B cell (primary cell): ENCODE measurements at regions not wholly inside any gene's neighbourhood (a gene's known extent, or its start where the extent isn't known, plus 50 kb on each side); places are given as distances from the start of the nearest gene placed in this dataset.

Experiments
- ATAC-seq: fragments of 200-7000 bp; cut with Tn5 transposase; one replicate; pipeline ENCODE4 v1.10.0; 2021; ENCODE audit warnings: low read depth, mild to moderate bottlenecking, moderate number of reproducible peaks, moderate library complexity
- CTCF ChIA-PET: fragments of 350-600 bp; sonication (Branson Sonifier 250); formaldehyde crosslinking; loops from one replicate; lab custom pipeline; 2021; ENCODE audit warnings: antibody characterized with exemption, inconsistent platforms; lab: Charles Lee
- POLR2A ChIA-PET: fragments of 350-600 bp; sonication (Branson Sonifier 250); formaldehyde crosslinking; loops from one replicate; lab custom pipeline; 2021; ENCODE audit warnings: antibody characterized with exemption; lab: Charles Lee
- DNase-seq: peaks from one replicate; pipeline ENCODE4 v3.0.0; 2013
- H2AFZ ChIP-seq: 2 replicates; pipeline ENCODE4 v1.6.1; 2012; ENCODE audit warnings: mild to moderate bottlenecking, low read depth, low read length; ENCODE audit not compliant: insufficient read depth, poor library complexity, severe bottlenecking
- H3K27ac ChIP-seq, 2 donors: 1 replicate in 1 of 2; 2 replicates in 1 of 2; pipeline ENCODE4 v1.5.1; 2012 to 2013; ENCODE audit warnings: low read length in 2 of 2, mild to moderate bottlenecking in 2 of 2, moderate library complexity in 1 of 2
- H3K27me3 ChIP-seq, 4 experiments: fragments of 200-600 bp in 1 of 4; sonication (generic) in 1 of 4; replicated peaks in 1 of 4; 1 replicate in 2 of 4; 2 replicates in 2 of 4; pipeline versions ENCODE4 v1.6.1 to v1.7.0; 2013 to 2016; ENCODE audit warnings: low read length in 3 of 4, mild to moderate bottlenecking in 2 of 4, mixed read lengths in 1 of 4, moderate library complexity in 1 of 4; ENCODE audit not compliant: insufficient read depth in 4 of 4, control insufficient read depth in 3 of 4; ENCODE audit errors: control extremely low read depth in 1 of 4
- H3K36me3 ChIP-seq, 2 experiments: replicated peaks in 1 of 2; 1 replicate in 1 of 2; 2 replicates in 1 of 2; pipeline versions ENCODE4 v1.6.1 to v1.7.1; 2013; ENCODE audit warnings: low read length in 1 of 2; ENCODE audit not compliant: insufficient read depth in 2 of 2, control insufficient read depth in 1 of 2; ENCODE audit errors: control extremely low read depth in 1 of 2, extremely low read depth in 1 of 2
- H3K4me1 ChIP-seq, 2 donors: fragments of 200-600 bp in 1 of 2; sonication (generic) in 1 of 2; 1 replicate in 1 of 2; 2 replicates in 1 of 2; pipeline versions ENCODE4 v1.5.1 to v1.6.1; 2013 to 2017; ENCODE audit warnings: low read length in 2 of 2; ENCODE audit not compliant: control insufficient read depth in 2 of 2, insufficient read depth in 2 of 2
- H3K4me2 ChIP-seq: replicated peaks from 2 replicates; pipeline ENCODE3; 2012; ENCODE audit warnings: mild to moderate bottlenecking, low read depth, low read length; ENCODE audit not compliant: poor library complexity, severe bottlenecking
- H3K4me3 ChIP-seq, 5 experiments: fragments of 200-600 bp in 1 of 5; sonication (generic) in 1 of 5; 1 replicate in 3 of 5; 2 replicates in 2 of 5; pipeline versions ENCODE4 v1.5.1 to v1.7.0; 2011 to 2016; ENCODE audit warnings: low read length in 4 of 5, mild to moderate bottlenecking in 4 of 5, low read depth in 2 of 5, control low read depth in 1 of 5, moderate library complexity in 1 of 5; ENCODE audit not compliant: insufficient read depth in 1 of 5; ENCODE audit errors: control extremely low read depth in 1 of 5, extremely low read depth in 1 of 5
- H3K79me2 ChIP-seq: fragments of 200-600 bp; sonication (generic); one replicate; pipeline ENCODE4 v1.6.0; 2016; ENCODE audit warnings: low read length; ENCODE audit not compliant: control insufficient read depth, insufficient read depth
- H3K9ac ChIP-seq: fragments of 200-600 bp; sonication (generic); 2 replicates; pipeline ENCODE4 v1.6.1; 2017; ENCODE audit warnings: mild to moderate bottlenecking, low read length, moderate library complexity
- H3K9me3 ChIP-seq, 3 donors: one replicate each; pipeline versions ENCODE4 v1.6.1 to v1.7.1; 2013; ENCODE audit warnings: low read length in 2 of 3; ENCODE audit not compliant: control insufficient read depth in 2 of 3, insufficient read depth in 1 of 3; ENCODE audit errors: control extremely low read depth in 1 of 3
- H4K20me1 ChIP-seq: 2 replicates; pipeline ENCODE4 v1.6.0; 2012; ENCODE audit warnings: mild to moderate bottlenecking, low read length; ENCODE audit not compliant: insufficient read depth, control insufficient read depth, poor library complexity, severe bottlenecking
- H3K27ac Mint-ChIP-seq: one replicate; pipeline ENCODE4 v1.8.0; 2021; ENCODE audit warnings: mixed read lengths
- H3K27me3 Mint-ChIP-seq: one replicate; pipeline ENCODE4 v1.8.0; 2021; ENCODE audit warnings: mixed read lengths
- H3K4me1 Mint-ChIP-seq: one replicate; pipeline ENCODE4 v1.8.0; 2021; ENCODE audit warnings: mixed read lengths
- H3K4me3 Mint-ChIP-seq: one replicate; pipeline ENCODE4 v1.8.0; 2021; ENCODE audit warnings: mixed read lengths
- H3K9me3 Mint-ChIP-seq: one replicate; pipeline ENCODE4 v1.8.0; 2022; ENCODE audit warnings: mixed read lengths; ENCODE audit not compliant: insufficient read depth
- CTCF ChIP-seq: fragments of 200-600 bp; IDR thresholded peaks from one replicate; pipeline ENCODE4 v1.8.0; 2022; ENCODE audit warnings: antibody characterized with exemption, mild to moderate bottlenecking
- EZH2 ChIP-seq: IDR thresholded peaks from 2 replicates; pipeline ENCODE4 v1.6.1; 2012; ENCODE audit warnings: borderline replicate concordance, low read depth, mild to moderate bottlenecking, moderate library complexity, low read length; ENCODE audit not compliant: insufficient read depth, poor library complexity, severe bottlenecking
- WGBS: methylation state at CpG from one replicate; pipeline ENCODE4 v1.1.5; 2013; ENCODE audit warnings: missing lambda C conversion rate; ENCODE audit not compliant: insufficient coverage; 5-methylcytosine and 5-hydroxymethylcytosine counted together
- intact Hi-C: fragments of 100-400 bp; cut with micrococcal nuclease; formaldehyde crosslinking; loops from one replicate; pipeline ENCODE4 v1.10.0; 2022

GRCh38 chr7:109111086-109111485 is 541.4 kb downstream of the DNAJB9 start:
- Mint-ChIP-seq H3K4me1 (no peaks in the 10 kb centered on the region), H3K9me3 (no peaks in the 10 kb centered on the region), H3K27ac (no peak overlapping the region), H3K4me3 (no peak overlapping the region), H3K27me3 (no peaks in the 10 kb centered on the region)
- Histone ChIP-seq H3K9ac (no peak overlapping the region), H3K4me2 (no peak overlapping the region), H3K27ac (no peak overlapping the region), H3K4me1 (no peaks in the 10 kb centered on the region), H3K27me3 (no peaks in the 10 kb centered on the region), H2AFZ (no peak overlapping the region), H4K20me1 (no peaks in the 10 kb centered on the region), H3K79me2 (no peaks in the 10 kb centered on the region), H3K4me3 (no peak overlapping the region), H3K36me3 (no peaks in the 10 kb centered on the region), H3K9me3 (no peaks in the 10 kb centered on the region)
- ATAC-seq (no peak), DNase-seq (no peak)
- CTCF ChIA-PET = no interaction called here
- WGBS = no CpG with 5 or more reads among the region's 3 CpGs
- TF ChIP-seq CTCF (no peak), EZH2 (no peak)
- intact Hi-C loops = no loop called here
- POLR2A ChIA-PET = no interaction called here

GRCh38 chr7:109121599-109122300 is 552.1 kb downstream of the DNAJB9 start:
- CTCF ChIA-PET = no interaction called here
- ATAC-seq = no peak

More at GRCh38 chr7:109121599-109122300, 552.1 kb downstream of the DNAJB9 start:
- no peak overlapping the region for H3K4me3 Mint-ChIP-seq
- peaks cover 5% of the 10 kb centered on the region for H3K9me3 Mint-ChIP-seq
- POLR2A ChIA-PET = no interaction called here
- intact Hi-C loops = no loop called here
- Histone ChIP-seq H3K9me3 (no peaks in the 10 kb centered on the region), H3K27me3 (no peaks in the 10 kb centered on the region), H3K27ac (no peak overlapping the region), H3K9ac (no peak overlapping the region), H3K4me1 (no peaks in the 10 kb centered on the region), H4K20me1 (no peaks in the 10 kb centered on the region), H3K4me3 (no peak overlapping the region), H3K4me2 (no peak overlapping the region), H3K79me2 (no peaks in the 10 kb centered on the region), H2AFZ (no peak overlapping the region), H3K36me3 (no peaks in the 10 kb centered on the region)
- no peak overlapping the region for H3K27ac Mint-ChIP-seq
- WGBS = 77% methylated on average over 2 of the region's 4 CpGs
- DNase-seq = no peak
- TF ChIP-seq CTCF (no peak), EZH2 (no peak)
- no peaks in the 10 kb centered on the region for H3K27me3 Mint-ChIP-seq
- H3K4me1 Mint-ChIP-seq = no peaks in the 10 kb centered on the region
